GM12801 (cell line): ENCODE measurements at regions not wholly inside any gene's neighbourhood (a gene's known extent, or its start where the extent isn't known, plus 50 kb on each side); places are given as distances from the start of the nearest gene placed in this dataset.

Source experiments
- TF ChIP-seq, protein P1 (sequence below): IDR thresholded peaks from one replicate; pipeline ENCODE4 v1.5.1; 2011; ENCODE audit warnings: control low read depth; ENCODE audit not compliant: insufficient read length; ENCODE audit errors: extremely low read depth

DNA sequence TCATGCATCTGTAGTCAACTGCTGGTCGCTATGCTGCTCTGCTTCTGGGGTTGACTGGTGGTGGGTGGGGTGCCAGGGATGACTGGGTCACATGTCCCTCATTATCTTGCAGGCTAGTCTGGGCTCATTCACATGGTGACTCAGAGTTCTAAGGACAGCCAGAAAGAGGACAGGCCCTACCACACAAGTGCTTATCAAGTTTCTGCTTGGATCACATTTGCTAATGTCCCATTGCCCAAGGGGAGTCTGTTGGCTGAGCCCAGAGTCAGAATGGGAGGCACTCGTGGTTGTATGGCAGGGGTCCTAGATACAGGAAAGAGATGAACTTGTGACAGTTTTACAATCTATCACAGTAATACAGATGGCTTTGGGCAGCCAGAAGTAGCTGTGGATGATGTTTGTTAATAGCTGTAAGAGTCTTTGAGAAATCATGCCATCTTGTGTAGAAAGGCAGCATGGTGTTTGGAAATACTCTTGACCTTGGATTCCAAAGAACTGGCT is 221.3 kb downstream of the GPAT3 start:
- TF ChIP-seq, protein P1, sequence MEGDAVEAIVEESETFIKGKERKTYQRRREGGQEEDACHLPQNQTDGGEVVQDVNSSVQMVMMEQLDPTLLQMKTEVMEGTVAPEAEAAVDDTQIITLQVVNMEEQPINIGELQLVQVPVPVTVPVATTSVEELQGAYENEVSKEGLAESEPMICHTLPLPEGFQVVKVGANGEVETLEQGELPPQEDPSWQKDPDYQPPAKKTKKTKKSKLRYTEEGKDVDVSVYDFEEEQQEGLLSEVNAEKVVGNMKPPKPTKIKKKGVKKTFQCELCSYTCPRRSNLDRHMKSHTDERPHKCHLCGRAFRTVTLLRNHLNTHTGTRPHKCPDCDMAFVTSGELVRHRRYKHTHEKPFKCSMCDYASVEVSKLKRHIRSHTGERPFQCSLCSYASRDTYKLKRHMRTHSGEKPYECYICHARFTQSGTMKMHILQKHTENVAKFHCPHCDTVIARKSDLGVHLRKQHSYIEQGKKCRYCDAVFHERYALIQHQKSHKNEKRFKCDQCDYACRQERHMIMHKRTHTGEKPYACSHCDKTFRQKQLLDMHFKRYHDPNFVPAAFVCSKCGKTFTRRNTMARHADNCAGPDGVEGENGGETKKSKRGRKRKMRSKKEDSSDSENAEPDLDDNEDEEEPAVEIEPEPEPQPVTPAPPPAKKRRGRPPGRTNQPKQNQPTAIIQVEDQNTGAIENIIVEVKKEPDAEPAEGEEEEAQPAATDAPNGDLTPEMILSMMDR: no peak

DNA sequence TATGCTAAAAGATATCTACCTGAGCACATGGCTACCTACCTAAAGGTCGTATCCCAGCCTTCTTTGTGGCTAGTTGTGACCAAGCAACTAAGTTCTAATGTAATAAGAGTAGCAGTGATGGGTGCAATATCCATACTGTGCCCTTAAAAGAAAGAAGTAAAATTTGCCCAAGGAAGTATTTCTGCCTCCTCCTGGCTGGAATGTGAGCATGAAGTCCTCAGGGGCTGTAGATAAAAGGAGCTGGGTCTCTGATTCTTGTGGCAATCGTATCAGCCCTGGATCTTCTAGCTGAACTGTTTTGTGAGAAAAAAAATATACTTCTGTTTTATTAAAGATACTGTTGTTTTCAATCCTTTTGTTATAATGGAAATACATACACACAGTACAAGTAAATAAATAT is 217.4 kb downstream of the GPAT3 start:
- TF ChIP-seq, protein P1: no peak

DNA sequence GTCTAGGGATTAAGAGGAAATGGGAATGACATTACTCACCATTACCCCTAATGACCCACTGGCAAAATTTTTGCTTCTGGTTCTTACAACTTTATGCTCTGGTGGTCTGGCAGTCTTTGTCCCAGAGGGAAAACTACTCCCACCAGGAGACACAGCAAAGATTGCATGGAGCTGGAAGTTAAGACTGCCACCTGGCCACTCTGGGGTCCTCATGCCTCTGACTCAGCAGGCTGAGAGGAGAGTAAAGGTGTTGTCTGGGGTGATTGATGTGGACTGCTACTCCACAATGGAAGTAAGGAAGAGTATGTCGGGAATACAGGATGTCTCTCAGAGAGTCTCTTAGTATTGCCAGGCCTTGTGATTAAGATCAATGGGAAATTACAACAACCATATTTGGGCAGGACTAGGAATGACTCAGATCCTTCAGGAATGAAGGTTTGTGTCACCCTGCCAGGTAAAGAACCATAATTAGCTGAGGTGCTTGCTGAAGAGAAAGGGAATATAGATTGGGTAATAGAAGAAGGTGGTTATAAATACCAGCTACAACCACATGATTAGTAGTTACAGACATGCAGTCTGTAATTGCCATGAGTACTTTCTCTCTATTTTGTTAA is 215.5 kb downstream of the GPAT3 start:
- TF ChIP-seq, protein P1: no peak

DNA sequence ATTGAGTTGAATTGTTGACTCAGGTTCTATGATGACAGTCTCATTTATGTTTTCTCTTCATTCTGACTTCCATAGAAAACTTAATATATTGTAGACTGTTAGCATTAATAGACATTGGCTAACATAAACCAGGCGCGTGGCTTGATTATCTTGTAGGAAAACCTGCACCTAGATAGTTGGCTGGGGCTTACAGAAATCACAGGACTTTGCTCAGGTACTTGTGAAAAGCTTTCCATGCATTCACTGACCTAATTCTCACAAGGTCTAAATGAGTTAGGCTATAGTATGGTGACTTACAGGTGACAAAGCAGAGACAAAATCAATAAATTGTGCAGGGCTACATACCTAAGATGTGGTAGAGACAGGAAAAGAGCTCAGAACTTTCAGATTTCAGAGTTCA is 212.8 kb downstream of the GPAT3 start:
- TF ChIP-seq, protein P1: no peak

DNA sequence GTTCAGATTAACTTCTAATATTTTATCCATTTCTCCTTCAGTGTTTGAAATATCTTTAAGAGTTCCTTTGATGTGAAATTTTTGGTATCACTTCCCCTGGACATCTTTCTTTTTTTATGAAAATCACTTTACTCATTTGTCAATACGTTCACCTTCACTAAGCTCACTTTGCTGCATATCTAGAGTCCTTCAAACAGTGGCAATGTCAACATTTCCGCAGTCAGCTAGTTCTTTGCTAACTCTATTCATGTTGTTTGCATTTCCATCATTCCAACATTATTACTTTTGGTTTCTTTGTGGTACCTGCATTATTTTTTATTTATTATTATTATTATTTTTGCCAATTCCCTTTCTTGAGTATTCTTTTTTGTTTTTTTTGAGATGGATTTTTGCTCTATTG is 203.0 kb downstream of the GPAT3 start:
- TF ChIP-seq, protein P1: no peak

DNA sequence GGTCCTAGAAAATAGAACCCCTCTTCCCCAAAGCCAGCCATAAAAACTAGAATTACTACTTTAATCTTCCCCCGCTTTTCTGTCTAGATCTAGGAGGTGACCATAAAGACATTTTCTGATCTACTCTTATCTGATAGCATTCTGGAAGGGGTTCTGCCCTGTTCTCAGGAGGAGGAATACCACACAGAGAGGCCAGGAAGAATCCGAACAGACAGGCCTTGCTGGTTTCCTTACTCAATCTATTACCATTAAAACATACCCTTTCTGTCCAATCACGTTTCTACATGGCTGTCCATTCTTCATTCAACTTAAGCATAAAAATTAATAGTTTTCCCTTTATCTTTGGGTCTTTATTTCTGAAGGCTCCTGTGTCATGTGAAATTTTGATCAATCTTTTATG is 198.7 kb downstream of the GPAT3 start:
- TF ChIP-seq, protein P1: no peak

DNA sequence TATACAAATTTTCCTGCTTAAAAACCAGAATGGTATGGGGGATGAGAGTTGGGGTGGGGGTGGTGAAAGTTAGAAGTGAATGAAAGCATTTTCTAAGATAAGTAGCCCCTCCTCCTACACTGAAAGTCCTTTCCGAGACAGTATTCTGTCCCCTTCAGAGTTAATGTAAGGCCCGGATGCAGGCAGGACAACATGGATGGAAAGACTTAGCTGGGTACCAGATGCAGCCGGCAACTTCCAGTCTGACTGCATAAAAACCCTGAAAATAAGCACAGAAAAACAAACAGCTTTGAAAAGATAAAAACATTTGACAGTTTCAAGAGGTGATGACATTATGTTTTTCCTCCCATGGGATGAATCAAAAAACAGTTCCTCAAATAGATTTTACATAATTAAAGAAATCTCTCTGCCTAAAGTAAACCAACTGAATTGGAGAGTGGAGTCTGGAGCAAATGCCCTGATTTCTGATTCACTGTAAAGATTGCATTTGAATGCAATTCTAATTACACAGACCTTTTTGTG is 196.3 kb downstream of the GPAT3 start:
- TF ChIP-seq, protein P1: no peak
